NB4 (cell line): ENCODE measurements at regions not wholly inside any gene's neighbourhood (a gene's known extent, or its start where the extent isn't known, plus 50 kb on each side); places are given as distances from the start of the nearest gene placed in this dataset.

Experiments
- DNase-seq: peaks from one replicate; pipeline ENCODE4 v3.0.0; 2010; ENCODE audit warnings: low read depth
- H3K4me3 ChIP-seq: one replicate; pipeline ENCODE4 v1.5.1; 2011; ENCODE audit warnings: mild to moderate bottlenecking, low read depth, low read length, moderate library complexity
- CTCF ChIP-seq: IDR thresholded peaks from one replicate; pipeline ENCODE4 v1.5.1; 2012; ENCODE audit warnings: low read depth, low read length
- MAX ChIP-seq: IDR thresholded peaks from 2 replicates; pipeline ENCODE4 v1.6.1; 2011; ENCODE audit warnings: low read depth, low read length
- MYC ChIP-seq: IDR thresholded peaks from 2 replicates; pipeline ENCODE4 v1.6.1; 2011; ENCODE audit warnings: low read depth, low read length
- POLR2A ChIP-seq: IDR thresholded peaks from 2 replicates; pipeline ENCODE4 v1.6.1; 2011; ENCODE audit warnings: mild to moderate bottlenecking; ENCODE audit not compliant: insufficient read length; ENCODE audit errors: extremely low read depth

- DNase-seq = no peak
- no peak for TF ChIP-seq MAX
- no peak for TF ChIP-seq POLR2A
- TF ChIP-seq CTCF = no peak
- no peak for TF ChIP-seq MYC
- no peak overlapping the region for H3K4me3 ChIP-seq
Observed at GRCh38 chr9:99432075-99432474, 210.0 kb downstream of the SEC61B start.

GRCh38 chr9:99433095-99433494 is 211.0 kb downstream of the SEC61B start:
- H3K4me3 ChIP-seq = no peak overlapping the region
- no peak for DNase-seq
- TF ChIP-seq POLR2A = no peak
- no peak for TF ChIP-seq CTCF
- no peak for TF ChIP-seq MAX
- no peak for TF ChIP-seq MYC

GRCh38 chr9:99433555-99433954 is 211.5 kb downstream of the SEC61B start:
- TF ChIP-seq MYC (no peak), CTCF (no peak), MAX (no peak; the same call in 1 of the 2 replicates), POLR2A (no peak)
- H3K4me3 ChIP-seq = no peak overlapping the region
- DNase-seq = peak; percentile 84

- no peak overlapping the region for H3K4me3 ChIP-seq
- TF ChIP-seq POLR2A (no peak), MYC (no peak), CTCF (no peak), MAX (no peak)
- no peak for DNase-seq
Observed at GRCh38 chr9:99436616-99437015, 214.5 kb downstream of the SEC61B start.

- no peak for TF ChIP-seq MAX
- no peak for TF ChIP-seq MYC
- TF ChIP-seq POLR2A = no peak
- TF ChIP-seq CTCF = no peak
- no peak for DNase-seq
- H3K4me3 ChIP-seq = no peak overlapping the region
Observed at GRCh38 chr9:99437145-99437544, 215.1 kb downstream of the SEC61B start.

- no peak for DNase-seq
- H3K4me3 ChIP-seq = no peak overlapping the region
- TF ChIP-seq MAX (no peak), MYC (no peak), CTCF (no peak), POLR2A (no peak)
Observed at GRCh38 chr9:99438596-99438995, 216.5 kb downstream of the SEC61B start.
